Suprapubic skin (tissue), 4 donors: ENCODE measurements at regions not wholly inside any gene's neighbourhood (a gene's known extent, or its start where the extent isn't known, plus 50 kb on each side); places are given as distances from the start of the nearest gene placed in this dataset.

ENCODE experiments used
- DNase-seq, 2 donors: peaks; one replicate each; pipeline ENCODE4 v3.0.0-alpha.2; 2019; ENCODE audit warnings: low spot score in 2 of 2
- H3K27ac ChIP-seq: fragments of 200-600 bp; sonication (generic); one replicate; pipeline ENCODE4 v1.5.1; 2019
- H3K27me3 ChIP-seq: fragments of 200-600 bp; sonication (generic); one replicate; pipeline ENCODE4 v1.5.1; 2019
- H3K36me3 ChIP-seq: fragments of 200-600 bp; sonication (generic); one replicate; pipeline ENCODE4 v1.5.1; 2019
- H3K4me1 ChIP-seq: fragments of 200-600 bp; sonication (generic); one replicate; pipeline ENCODE4 v1.5.1; 2019
- H3K4me3 ChIP-seq: fragments of 200-600 bp; sonication (generic); one replicate; pipeline ENCODE4 v1.5.1; 2019; ENCODE audit warnings: mild to moderate bottlenecking
- H3K9me3 ChIP-seq: fragments of 200-600 bp; sonication (generic); one replicate; pipeline ENCODE4 v1.5.1; 2019
- CTCF ChIP-seq, 2 donors: fragments of 200-600 bp in 1 of 2; fragments of 450-650 bp in 1 of 2; sonication (generic) in 1 of 2; IDR thresholded peaks; one replicate each; pipeline ENCODE4 v1.5.1; 2016 to 2019; ENCODE audit warnings: antibody characterized with exemption in 2 of 2, mild to moderate bottlenecking in 1 of 2, moderate library complexity in 1 of 2
- EP300 ChIP-seq: sonication (generic); formaldehyde crosslinking; IDR thresholded peaks from one replicate; pipeline ENCODE4 v1.6.1; 2017; ENCODE audit warnings: antibody characterized with exemption
- POLR2A ChIP-seq, 2 donors: fragments of 450-650 bp; IDR thresholded peaks; one replicate each; pipeline ENCODE4 v1.6.1; 2017; ENCODE audit warnings: antibody characterized with exemption in 2 of 2, mild to moderate bottlenecking in 2 of 2, moderate library complexity in 2 of 2
- POLR2AphosphoS5 ChIP-seq, 3 donors: sonication (generic); formaldehyde crosslinking; IDR thresholded peaks; one replicate each; pipeline ENCODE4 v1.6.1; 2017; ENCODE audit warnings: antibody characterized with exemption in 3 of 3
- WGBS: methylation state at CpG from one replicate; pipeline ENCODE4 v1.1.5; 2018; 5-methylcytosine and 5-hydroxymethylcytosine counted together

GRCh38 chr11:112336356-112336886, 75.8 kb upstream of the PLET1 start:
- Histone ChIP-seq H3K27ac (no peak overlapping the region), H3K27me3 (no peaks in the 10 kb centered on the region)
- WGBS: 93% methylated on average over 5 of the region's 5 CpGs

GRCh38 chr11:112339566-112339965, 78.9 kb upstream of the PLET1 start:
- peaks cover under 1% of the 10 kb centered on the region for H3K4me1 ChIP-seq
- H3K4me3 ChIP-seq: no peak overlapping the region
- no peaks in the 10 kb centered on the region for H3K9me3 ChIP-seq
- 85% methylated on average over 2 of the region's 2 CpGs for WGBS
- H3K27me3 ChIP-seq: no peaks in the 10 kb centered on the region
- no peak for TF ChIP-seq CTCF (IDR thresholded peaks at IDR 0.05)
- no peak for TF ChIP-seq EP300
- no peak for TF ChIP-seq POLR2AphosphoS5 (IDR thresholded peaks at IDR 0.05)
- no peak for TF ChIP-seq POLR2A (IDR thresholded peaks at IDR 0.05)
- DNase-seq: no peak
- no peaks in the 10 kb centered on the region for H3K36me3 ChIP-seq
- H3K27ac ChIP-seq: no peak overlapping the region

More at GRCh38 chr11:112336356-112336886, 75.8 kb upstream of the PLET1 start:
- Histone ChIP-seq H3K4me3 (no peak overlapping the region), H3K4me1 (peaks cover 6% of the 10 kb centered on the region), H3K9me3 (no peaks in the 10 kb centered on the region), H3K36me3 (no peaks in the 10 kb centered on the region)
- DNase-seq: no peak
- TF ChIP-seq POLR2A (IDR thresholded peaks at IDR 0.05): no peak
- no peak for TF ChIP-seq CTCF (IDR thresholded peaks at IDR 0.05)
- TF ChIP-seq EP300: no peak
- no peak for TF ChIP-seq POLR2AphosphoS5 (IDR thresholded peaks at IDR 0.05)

GRCh38 chr11:112343368-112344039, 82.8 kb upstream of the PLET1 start:
- WGBS: 83% methylated on average over 6 of the region's 6 CpGs
- DNase-seq: no peak
- no peaks in the 10 kb centered on the region for H3K36me3 ChIP-seq

GRCh38 chr11:112344040-112344413, 83.4 kb upstream of the PLET1 start:
- H3K27me3 ChIP-seq: no peaks in the 10 kb centered on the region
- H3K27ac ChIP-seq: no peak overlapping the region
- H3K36me3 ChIP-seq: no peaks in the 10 kb centered on the region
- no peaks in the 10 kb centered on the region for H3K4me1 ChIP-seq
- no peaks in the 10 kb centered on the region for H3K9me3 ChIP-seq
- DNase-seq: no peak
- no peak overlapping the region for H3K4me3 ChIP-seq
- 71% methylated on average over 1 of the region's 1 CpG for WGBS
- TF ChIP-seq POLR2AphosphoS5 (IDR thresholded peaks at IDR 0.05) (no peak), CTCF (IDR thresholded peaks at IDR 0.05) (no peak), EP300 (no peak), POLR2A (IDR thresholded peaks at IDR 0.05) (no peak)

More at GRCh38 chr11:112343368-112344039, 82.8 kb upstream of the PLET1 start:
- TF ChIP-seq POLR2A (IDR thresholded peaks at IDR 0.05): no peak
- TF ChIP-seq EP300: no peak
- no peak for TF ChIP-seq POLR2AphosphoS5 (IDR thresholded peaks at IDR 0.05)
- TF ChIP-seq CTCF (IDR thresholded peaks at IDR 0.05): no peak
- Histone ChIP-seq H3K9me3 (no peaks in the 10 kb centered on the region), H3K4me1 (no peaks in the 10 kb centered on the region), H3K4me3 (no peak overlapping the region), H3K27ac (no peak overlapping the region), H3K27me3 (no peaks in the 10 kb centered on the region)

GRCh38 chr11:112345166-112345565, 84.5 kb upstream of the PLET1 start:
- H3K9me3 ChIP-seq: no peaks in the 10 kb centered on the region
- DNase-seq: no peak
- TF ChIP-seq POLR2A (IDR thresholded peaks at IDR 0.05) (no peak), EP300 (no peak), CTCF (IDR thresholded peaks at IDR 0.05) (no peak), POLR2AphosphoS5 (IDR thresholded peaks at IDR 0.05) (no peak)
- no peaks in the 10 kb centered on the region for H3K36me3 ChIP-seq
- H3K4me1 ChIP-seq: no peaks in the 10 kb centered on the region
- WGBS: 84% methylated on average over 3 of the region's 3 CpGs
- no peaks in the 10 kb centered on the region for H3K27me3 ChIP-seq
- no peak overlapping the region for H3K4me3 ChIP-seq
- H3K27ac ChIP-seq: no peak overlapping the region
